ENCODE measurements at regions not wholly inside any gene's neighbourhood (a gene's known extent, or its start where the extent isn't known, plus 50 kb on each side); places are given as distances from the start of the nearest gene placed in this dataset.

GRCh38 chr6:67594366-67594765 is 1040.7 kb upstream of the ADGRB3 start:
- Histone ChIP-seq H3K4me3 (ENCODE audit: low read depth, low read length) (no peak overlapping the region), H3K36me3 (no peaks in the 10 kb centered on the region), H3K27me3 (ENCODE audit: insufficient read depth, low read depth, severe bottlenecking) (no peaks in the 10 kb centered on the region), H3K27ac (no peak overlapping the region), H3K9me3 (ENCODE audit: severe bottlenecking) (no peaks in the 10 kb centered on the region)
- no peak for DNase-seq
- no peak for TF ChIP-seq CTCF (IDR thresholded peaks at IDR 0.05; ENCODE audit: low read depth, low read length)

- Histone ChIP-seq H3K27ac (no peak overlapping the region), H3K4me3 (ENCODE audit: low read depth, low read length) (no peak overlapping the region), H3K27me3 (ENCODE audit: insufficient read depth, low read depth, severe bottlenecking) (no peaks in the 10 kb centered on the region), H3K9me3 (ENCODE audit: severe bottlenecking) (no peaks in the 10 kb centered on the region), H3K36me3 (no peaks in the 10 kb centered on the region)
- TF ChIP-seq CTCF (IDR thresholded peaks at IDR 0.05; ENCODE audit: low read depth, low read length): no peak
- DNase-seq: no peak
These were observed 1041.8 kb upstream of the ADGRB3 start for GRCh38 chr6:67593247-67593646.

GRCh38 chr6:67591910-67592309 is 1043.2 kb upstream of the ADGRB3 start:
- Histone ChIP-seq H3K27me3 (ENCODE audit: insufficient read depth, low read depth, severe bottlenecking) (no peaks in the 10 kb centered on the region), H3K27ac (no peak overlapping the region), H3K4me3 (ENCODE audit: low read depth, low read length) (no peak overlapping the region), H3K9me3 (ENCODE audit: severe bottlenecking) (peaks cover 3% of the 10 kb centered on the region), H3K36me3 (no peaks in the 10 kb centered on the region)
- no peak for DNase-seq
- TF ChIP-seq CTCF (IDR thresholded peaks at IDR 0.05; ENCODE audit: low read depth, low read length): no peak

- TF ChIP-seq CTCF (IDR thresholded peaks at IDR 0.05; ENCODE audit: low read depth, low read length): no peak
- Histone ChIP-seq H3K4me3 (ENCODE audit: low read depth, low read length) (no peak overlapping the region), H3K27me3 (ENCODE audit: insufficient read depth, low read depth, severe bottlenecking) (no peaks in the 10 kb centered on the region), H3K36me3 (no peaks in the 10 kb centered on the region), H3K27ac (no peak overlapping the region), H3K9me3 (ENCODE audit: severe bottlenecking) (no peaks in the 10 kb centered on the region)
- no peak for DNase-seq
These were observed 1067.2 kb upstream of the ADGRB3 start for GRCh38 chr6:67567842-67568241.

GRCh38 chr6:67563671-67564070 is 1071.4 kb upstream of the ADGRB3 start:
- Histone ChIP-seq H3K36me3 (no peaks in the 10 kb centered on the region), H3K4me3 (ENCODE audit: low read depth, low read length) (no peak overlapping the region), H3K27ac (no peak overlapping the region), H3K9me3 (ENCODE audit: severe bottlenecking) (no peaks in the 10 kb centered on the region), H3K27me3 (ENCODE audit: insufficient read depth, low read depth, severe bottlenecking) (no peaks in the 10 kb centered on the region)
- TF ChIP-seq CTCF (IDR thresholded peaks at IDR 0.05; ENCODE audit: low read depth, low read length): no peak
- no peak for DNase-seq

GRCh38 chr6:67560068-67560467 is 1075.0 kb upstream of the ADGRB3 start:
- Histone ChIP-seq H3K27me3 (ENCODE audit: insufficient read depth, low read depth, severe bottlenecking) (no peaks in the 10 kb centered on the region), H3K4me3 (ENCODE audit: low read depth, low read length) (no peak overlapping the region), H3K9me3 (ENCODE audit: severe bottlenecking) (no peaks in the 10 kb centered on the region), H3K27ac (no peak overlapping the region), H3K36me3 (no peaks in the 10 kb centered on the region)
- no peak for DNase-seq
- TF ChIP-seq CTCF (IDR thresholded peaks at IDR 0.05; ENCODE audit: low read depth, low read length): no peak
